Keratinocyte (primary cell): ENCODE measurements at regions not wholly inside any gene's neighbourhood (a gene's known extent, or its start where the extent isn't known, plus 50 kb on each side); places are given as distances from the start of the nearest gene placed in this dataset.

Experiments used
- DNase-seq: peaks from one replicate; pipeline ENCODE4 v3.0.0-alpha.2; 2011; ENCODE audit warnings: low read depth, missing footprints, low spot score
- FAIRE-seq: peaks from 2 replicates; lab custom pipeline; 2011; peaks lifted over from hg19 to GRCh38; lab: Jason Lieb, UNC
- H2AFZ ChIP-seq: 2 replicates; pipeline ENCODE4 v1.6.0; 2012; ENCODE audit warnings: low read length, control low read depth, inconsistent platforms; ENCODE audit not compliant: control insufficient read depth
- H3K27ac ChIP-seq: 2 replicates; pipeline ENCODE4 v1.5.1; 2011; ENCODE audit warnings: low read length; ENCODE audit not compliant: control insufficient read depth, insufficient read depth
- H3K27me3 ChIP-seq: 3 replicates; pipeline ENCODE4 v1.6.0; 2011; ENCODE audit warnings: low read length; ENCODE audit not compliant: control insufficient read depth, insufficient read depth; ENCODE audit errors: extremely low read depth
- H3K36me3 ChIP-seq, 2 experiments: 2 replicates in 1 of 2; 3 replicates in 1 of 2; pipeline ENCODE4 v1.5.1; 2011; ENCODE audit warnings: low read length in 2 of 2, mild to moderate bottlenecking in 1 of 2; ENCODE audit not compliant: control insufficient read depth in 2 of 2, insufficient read depth in 2 of 2; ENCODE audit errors: extremely low read depth in 1 of 2
- H3K4me1 ChIP-seq: 3 replicates; pipeline ENCODE4 v1.5.1; 2011; ENCODE audit warnings: low read length; ENCODE audit not compliant: control insufficient read depth, insufficient read depth; ENCODE audit errors: extremely low read depth
- H3K4me2 ChIP-seq: 3 replicates; pipeline ENCODE4 v1.6.0; 2011; ENCODE audit warnings: low read depth, low read length; ENCODE audit not compliant: control insufficient read depth, insufficient read depth; ENCODE audit errors: extremely low read depth
- H3K4me3 ChIP-seq, 3 experiments: fragments of 200-600 bp in 1 of 3; sonication (generic) in 1 of 3; 2 replicates in 2 of 3; 3 replicates in 1 of 3; pipeline ENCODE4 v1.5.1; 2011 to 2016; ENCODE audit warnings: low read length in 3 of 3, mild to moderate bottlenecking in 3 of 3, control low read depth in 2 of 3, inconsistent platforms in 1 of 3, low read depth in 1 of 3, mixed read lengths in 1 of 3, mixed run types in 1 of 3, moderate library complexity in 1 of 3; ENCODE audit not compliant: control insufficient read depth in 2 of 3, insufficient read depth in 2 of 3; ENCODE audit errors: extremely low read depth in 1 of 3
- H3K79me2 ChIP-seq: 2 replicates; pipeline ENCODE4 v1.6.0; 2012; ENCODE audit warnings: low read length; ENCODE audit not compliant: control insufficient read depth, insufficient read depth
- H3K9ac ChIP-seq: 3 replicates; pipeline ENCODE4 v1.6.0; 2011; ENCODE audit warnings: low read length; ENCODE audit not compliant: control insufficient read depth, insufficient read depth; ENCODE audit errors: extremely low read depth
- H3K9me1 ChIP-seq: 3 replicates; pipeline ENCODE4 v1.6.0; 2011; ENCODE audit warnings: low read length; ENCODE audit not compliant: control insufficient read depth, insufficient read depth; ENCODE audit errors: extremely low read depth
- H3K9me3 ChIP-seq: 2 replicates; pipeline ENCODE4 v1.5.1; 2012; ENCODE audit warnings: low read depth, low read length; ENCODE audit not compliant: control insufficient read depth
- H4K20me1 ChIP-seq: 3 replicates; pipeline ENCODE4 v1.6.0; 2011; ENCODE audit warnings: low read length; ENCODE audit not compliant: control insufficient read depth, insufficient read depth; ENCODE audit errors: extremely low read depth
- EZH2 ChIP-seq: IDR thresholded peaks from one replicate; pipeline ENCODE4 v1.6.1; 2012; ENCODE audit warnings: inconsistent platforms, mild to moderate bottlenecking, low read length, moderate library complexity
- dilution Hi-C: fragments of 300-500 bp; cut with MboI; formaldehyde crosslinking; loops from one replicate; pipeline ENCODE4 v1.7.0; 2020; ENCODE audit warnings: low sequenced_read_pairs; ENCODE audit not compliant: extremely low pct_ligation_motif_present
- TF ChIP-seq, protein P1 (sequence below), 3 experiments: IDR thresholded peaks in 1 of 3; conservative IDR thresholded peaks in 1 of 3; optimal IDR thresholded peaks in 1 of 3; 2 replicates in 2 of 3; 3 replicates in 1 of 3; pipeline versions ENCODE3 to v1.5.1; 2011; ENCODE audit warnings: low read length in 3 of 3, mild to moderate bottlenecking in 3 of 3, moderate library complexity in 2 of 3, control low read depth in 1 of 3, inconsistent platforms in 1 of 3; ENCODE audit not compliant: insufficient read depth in 2 of 3; ENCODE audit errors: extremely low read depth in 1 of 3

DNA sequence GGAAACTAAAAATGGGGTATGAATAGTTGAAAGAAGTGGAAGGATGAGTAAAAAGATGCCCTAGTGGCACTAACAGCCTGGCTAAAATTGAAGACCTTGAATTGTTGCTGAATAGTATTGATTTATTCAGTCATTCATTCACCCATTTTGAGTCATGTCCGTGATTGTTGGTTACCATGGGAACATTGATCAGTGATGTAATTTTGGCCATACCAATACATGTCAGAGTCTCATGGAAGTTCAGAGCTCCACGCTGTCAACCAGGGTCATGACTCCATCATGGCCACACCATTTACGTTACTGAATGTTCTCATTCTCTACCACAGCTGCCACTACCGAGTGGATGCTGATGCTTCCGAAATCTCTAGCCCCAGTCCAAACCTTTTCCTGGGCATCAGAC is 62.5 kb upstream of the FOXE1 start:
- Histone ChIP-seq H3K9me3 (no peaks in the 10 kb centered on the region), H4K20me1 (no peaks in the 10 kb centered on the region), H3K4me3 (no peak overlapping the region), H3K27ac (no peak overlapping the region), H3K9ac (no peak overlapping the region), H3K4me2 (no peak overlapping the region), H3K36me3 (no peaks in the 10 kb centered on the region), H3K27me3 (no peaks in the 10 kb centered on the region), H3K9me1 (no peaks in the 10 kb centered on the region), H3K4me1 (peaks cover 23% of the 10 kb centered on the region), H3K79me2 (no peaks in the 10 kb centered on the region), H2AFZ (no peak overlapping the region)
- FAIRE-seq (no peak), DNase-seq (no peak)
- dilution Hi-C loops, result no loop called here
- TF ChIP-seq, protein P1, sequence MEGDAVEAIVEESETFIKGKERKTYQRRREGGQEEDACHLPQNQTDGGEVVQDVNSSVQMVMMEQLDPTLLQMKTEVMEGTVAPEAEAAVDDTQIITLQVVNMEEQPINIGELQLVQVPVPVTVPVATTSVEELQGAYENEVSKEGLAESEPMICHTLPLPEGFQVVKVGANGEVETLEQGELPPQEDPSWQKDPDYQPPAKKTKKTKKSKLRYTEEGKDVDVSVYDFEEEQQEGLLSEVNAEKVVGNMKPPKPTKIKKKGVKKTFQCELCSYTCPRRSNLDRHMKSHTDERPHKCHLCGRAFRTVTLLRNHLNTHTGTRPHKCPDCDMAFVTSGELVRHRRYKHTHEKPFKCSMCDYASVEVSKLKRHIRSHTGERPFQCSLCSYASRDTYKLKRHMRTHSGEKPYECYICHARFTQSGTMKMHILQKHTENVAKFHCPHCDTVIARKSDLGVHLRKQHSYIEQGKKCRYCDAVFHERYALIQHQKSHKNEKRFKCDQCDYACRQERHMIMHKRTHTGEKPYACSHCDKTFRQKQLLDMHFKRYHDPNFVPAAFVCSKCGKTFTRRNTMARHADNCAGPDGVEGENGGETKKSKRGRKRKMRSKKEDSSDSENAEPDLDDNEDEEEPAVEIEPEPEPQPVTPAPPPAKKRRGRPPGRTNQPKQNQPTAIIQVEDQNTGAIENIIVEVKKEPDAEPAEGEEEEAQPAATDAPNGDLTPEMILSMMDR (optimal IDR thresholded peaks at IDR 0.05 in 1 of 3, IDR thresholded peaks at IDR 0.05 in 1 of 3, conservative IDR thresholded peaks at IDR 0.05 in 1 of 3; ENCODE audit: extremely low read depth in 1 of 3, insufficient read depth in 2 of 3, low read length in 3 of 3), result no peak
- no peak for TF ChIP-seq EZH2

DNA sequence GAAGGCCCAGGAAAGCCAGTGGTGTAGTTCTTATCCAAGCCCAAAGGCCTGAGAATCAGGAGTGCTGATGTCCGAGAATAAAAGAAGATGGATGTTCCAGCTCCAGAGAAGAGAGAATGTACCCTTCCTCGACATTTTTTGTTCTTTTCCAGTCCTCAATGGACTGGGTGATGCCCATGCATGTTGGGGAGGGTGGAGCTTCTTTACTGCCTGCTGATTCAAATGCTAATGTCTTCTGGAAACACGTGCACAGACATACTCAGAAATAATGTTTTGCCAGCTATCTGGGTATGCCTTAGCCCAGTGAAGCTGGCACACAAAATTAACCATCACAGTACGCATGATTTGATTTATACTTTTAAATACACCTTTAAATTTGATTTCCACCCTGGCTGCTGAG is 61.5 kb upstream of the FOXE1 start:
- DNase-seq (no peak), FAIRE-seq (peak; percentile 29)
- no peak overlapping the region for H3K4me3 ChIP-seq
- H3K36me3 ChIP-seq, result no peaks in the 10 kb centered on the region
- no peaks in the 10 kb centered on the region for H3K27me3 ChIP-seq
- peaks cover 18% of the 10 kb centered on the region for H3K4me1 ChIP-seq
- H3K79me2 ChIP-seq, result no peaks in the 10 kb centered on the region
- no peak overlapping the region for H3K27ac ChIP-seq
- dilution Hi-C loops, result no loop called here
- H2AFZ ChIP-seq, result peak overlapping the region; percentile 40
- peak overlapping the region; percentile 20 for H3K4me2 ChIP-seq
- TF ChIP-seq, protein P1 (optimal IDR thresholded peaks at IDR 0.05 in 1 of 3, IDR thresholded peaks at IDR 0.05 in 1 of 3, conservative IDR thresholded peaks at IDR 0.05 in 1 of 3; ENCODE audit: extremely low read depth in 1 of 3, insufficient read depth in 2 of 3, low read length in 3 of 3), result no peak
- no peak for TF ChIP-seq EZH2
- no peak overlapping the region for H3K9ac ChIP-seq
- no peaks in the 10 kb centered on the region for H4K20me1 ChIP-seq
- H3K9me3 ChIP-seq, result no peaks in the 10 kb centered on the region
- H3K9me1 ChIP-seq, result no peaks in the 10 kb centered on the region
